Transverse colon (tissue), 4 donors: ENCODE measurements at regions not wholly inside any gene's neighbourhood (a gene's known extent, or its start where the extent isn't known, plus 50 kb on each side); places are given as distances from the start of the nearest gene placed in this dataset.
"Not testable (repeated sequence)": the region's sequence is repeated elsewhere in the genome, so short reads cannot be mapped to it uniquely, and the experiment has no call there.

Experiments used
- DNase-seq: peaks from one replicate; pipeline ENCODE4 v3.0.0-alpha.2; 2019
- H3K27ac ChIP-seq, 4 donors: fragments of 200-600 bp; sonication (generic); 2 replicates each; pipeline ENCODE4 v1.5.1; 2016 to 2018; ENCODE audit warnings: inconsistent platforms in 4 of 4
- H3K27me3 ChIP-seq: fragments of 200-600 bp; sonication (generic); 2 replicates; pipeline ENCODE4 v1.5.1; 2017; ENCODE audit warnings: inconsistent platforms
- H3K36me3 ChIP-seq, 4 donors: fragments of 200-600 bp; sonication (generic); 2 replicates each; pipeline ENCODE4 v1.5.1; 2017 to 2019; ENCODE audit warnings: inconsistent platforms in 4 of 4
- H3K4me1 ChIP-seq, 4 donors: fragments of 200-600 bp; sonication (generic); 2 replicates each; pipeline ENCODE4 v1.5.1; 2017 to 2020; ENCODE audit warnings: inconsistent platforms in 4 of 4
- H3K4me3 ChIP-seq, 4 donors: fragments of 200-600 bp; sonication (generic); 1 replicate in 1 of 4; 2 replicates in 3 of 4; pipeline versions ENCODE4 v1.5.1 to v1.6.1; 2017 to 2019; ENCODE audit warnings: inconsistent platforms in 4 of 4
- H3K9me3 ChIP-seq, 2 donors: fragments of 200-600 bp; sonication (generic); 2 replicates each; pipeline ENCODE4 v1.5.1; 2017 to 2019; ENCODE audit warnings: inconsistent platforms in 2 of 2
- CTCF ChIP-seq, 5 experiments: fragments of 200-600 bp in 3 of 5; fragments of 450-650 bp in 2 of 5; sonication (generic) in 3 of 5; IDR thresholded peaks; 1 replicate in 2 of 5; 2 replicates in 3 of 5; pipeline ENCODE4 v1.5.1; 2016 to 2017; ENCODE audit warnings: antibody characterized with exemption in 5 of 5, inconsistent platforms in 3 of 5, mild to moderate bottlenecking in 2 of 5, moderate library complexity in 1 of 5
- EP300 ChIP-seq: sonication (generic); formaldehyde crosslinking; IDR thresholded peaks from one replicate; pipeline ENCODE4 v1.6.1; 2017; ENCODE audit warnings: antibody characterized with exemption, low read depth
- POLR2A ChIP-seq: fragments of 450-650 bp; IDR thresholded peaks from one replicate; pipeline ENCODE4 v1.6.1; 2016; ENCODE audit warnings: antibody characterized with exemption, mild to moderate bottlenecking, moderate library complexity
- POLR2AphosphoS5 ChIP-seq, 3 donors: sonication (generic); formaldehyde crosslinking; IDR thresholded peaks; one replicate each; pipeline ENCODE4 v1.6.1; 2016; ENCODE audit warnings: antibody characterized with exemption in 3 of 3
- WGBS, 2 donors: methylation state at CpG; one replicate each; pipeline ENCODE4 v1.1.5; 2018; ENCODE audit warnings: low coverage in 1 of 2; 5-methylcytosine and 5-hydroxymethylcytosine counted together
- in situ Hi-C, 4 donors: fragments of 200-750 bp; cut with MboI; loops; one replicate each; pipeline versions ENCODE4 v1.15.0 to v1.15.1; 2017; ENCODE audit warnings: low sequenced_read_pairs in 3 of 4, low pct_ligation_motif_present in 1 of 4, low pct_unique_long_range_greater_than_20kb in 1 of 4
- intact Hi-C: fragments of 100-400 bp; cut with DNase I; formaldehyde crosslinking; loops from one replicate; pipeline ENCODE4 v1.15.1; 2023; ENCODE audit warnings: low total_unique reads

DNA sequence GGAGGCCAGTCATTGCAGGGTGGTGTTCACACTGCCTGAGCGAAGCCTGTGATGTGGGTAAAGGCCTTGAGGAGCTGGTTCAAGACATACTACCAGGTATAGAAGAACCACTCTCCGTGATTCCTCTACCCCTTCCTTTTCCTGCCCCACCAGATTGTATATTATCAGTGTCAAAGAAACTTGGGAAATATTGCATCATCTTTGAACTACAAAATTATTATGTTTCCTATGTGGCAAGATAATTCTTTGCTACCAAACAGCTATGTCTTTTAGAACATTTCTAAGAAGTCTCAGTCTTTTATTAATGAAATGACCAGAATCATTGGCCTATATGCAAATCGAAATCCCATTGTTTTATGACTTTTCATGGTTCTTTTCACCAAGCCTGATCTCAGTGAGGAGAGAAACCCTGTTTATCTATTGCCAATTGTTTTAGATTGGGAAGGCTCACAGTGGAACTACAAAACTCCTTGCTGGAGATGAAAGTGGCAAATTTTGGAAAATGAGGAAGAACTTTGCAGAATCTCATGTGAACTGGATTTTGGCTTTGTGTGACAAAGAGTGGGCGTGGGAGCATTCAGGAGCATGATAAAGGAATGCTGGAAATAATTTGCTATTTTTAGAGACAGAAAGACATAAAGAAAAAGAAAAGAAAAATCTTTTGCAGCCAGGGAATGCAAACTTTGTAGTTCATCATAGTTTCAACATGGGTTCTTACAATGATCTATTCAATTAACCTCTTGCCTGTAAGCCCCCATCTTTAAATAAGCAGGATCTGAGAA, 286.9 kb downstream of the INSIG2 start:
- Histone ChIP-seq H3K27me3 (no peaks in the 10 kb centered on the region), H3K36me3 (no peaks in the 10 kb centered on the region), H3K4me1 (no peaks in the 10 kb centered on the region), H3K27ac (no peak overlapping the region), H3K9me3 (no peaks in the 10 kb centered on the region), H3K4me3 (no peak overlapping the region)
- TF ChIP-seq POLR2A (no peak), EP300 (no peak), CTCF (IDR thresholded peaks at IDR 0.05) (no peak), POLR2AphosphoS5 (IDR thresholded peaks at IDR 0.05) (no peak)
- in situ Hi-C loops = no loop called here
- DNase-seq = no peak
- intact Hi-C loops = no loop called here
- WGBS, 2 donors = 56 to 68% methylated on average over 4 of the region's 4 CpGs

- TF ChIP-seq POLR2AphosphoS5 (IDR thresholded peaks at IDR 0.05) (no peak), EP300 (no peak), POLR2A (no peak), CTCF (IDR thresholded peaks at IDR 0.05) (no peak)
- intact Hi-C loops (no loop called here), in situ Hi-C loops (no loop called here)
- 80 to 82% methylated on average over 5 to 6 of the region's 6 CpGs for WGBS, 2 donors
- no peak overlapping the region for H3K4me3 ChIP-seq
- H3K36me3 ChIP-seq = no peaks in the 10 kb centered on the region
- H3K27ac ChIP-seq = no peak overlapping the region
- no peaks in the 10 kb centered on the region for H3K27me3 ChIP-seq
- H3K9me3 ChIP-seq = no peaks in the 10 kb centered on the region
- no peaks in the 10 kb centered on the region for H3K4me1 ChIP-seq
- no peak for DNase-seq
These were observed 284.9 kb downstream of the INSIG2 start for GRCh38 chr2:118372886-118373830.

DNA sequence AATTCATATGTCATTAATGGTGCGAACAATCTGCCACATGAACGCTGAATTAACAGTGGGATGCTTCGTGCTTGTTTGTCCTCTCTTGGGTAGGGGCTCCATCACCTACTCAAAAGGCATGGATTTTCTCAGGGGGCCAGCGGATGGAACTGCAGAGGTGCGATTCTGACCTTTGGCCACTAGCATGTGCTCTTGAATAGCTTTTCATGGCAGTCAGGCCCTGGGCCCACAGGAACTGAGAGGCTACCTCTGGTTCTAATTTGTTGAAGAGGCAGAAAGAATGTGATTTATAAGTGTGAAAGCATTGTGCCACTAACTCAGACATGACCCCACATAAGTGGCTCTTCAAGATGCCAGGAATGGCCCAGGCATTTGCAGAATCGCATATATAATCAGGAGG, 283.2 kb downstream of the INSIG2 start:
- H3K27me3 ChIP-seq = no peaks in the 10 kb centered on the region
- no peak for DNase-seq
- H3K4me1 ChIP-seq = no peaks in the 10 kb centered on the region
- H3K4me3 ChIP-seq = no peak overlapping the region
- TF ChIP-seq EP300 (no peak), CTCF (IDR thresholded peaks at IDR 0.05) (peak in 4 of 5 experiments; percentile 23 to 42 (median 32))
- WGBS, 2 donors = 26 to 60% methylated on average over 1 to 6 of the region's 6 CpGs
- in situ Hi-C loops (no loop called here), intact Hi-C loops (no loop called here)
- no peaks in the 10 kb centered on the region for H3K36me3 ChIP-seq
- H3K27ac ChIP-seq = no peak overlapping the region
- no peaks in the 10 kb centered on the region for H3K9me3 ChIP-seq

GRCh38 chr2:118369521-118369920, 281.2 kb downstream of the INSIG2 start:
- WGBS, 2 donors = 51 to 53% methylated on average over 4 to 7 of the region's 7 CpGs
- H3K4me1 ChIP-seq, H3K9me3 ChIP-seq, H3K27me3 ChIP-seq, intact Hi-C loops, in situ Hi-C loops, H3K36me3 ChIP-seq, DNase-seq, H3K27ac ChIP-seq, H3K4me3 ChIP-seq: not testable (repeated sequence)
